GM18861 (cell line): ENCODE measurements at regions not wholly inside any gene's neighbourhood (a gene's known extent, or its start where the extent isn't known, plus 50 kb on each side); places are given as distances from the start of the nearest gene placed in this dataset.

Experiments
- ATAC-seq: cut with Tn5 transposase; IDR thresholded peaks from one replicate; pipeline ENCODE4 v1.9.1; 2021; ENCODE audit not compliant: unreplicated experiment

DNA sequence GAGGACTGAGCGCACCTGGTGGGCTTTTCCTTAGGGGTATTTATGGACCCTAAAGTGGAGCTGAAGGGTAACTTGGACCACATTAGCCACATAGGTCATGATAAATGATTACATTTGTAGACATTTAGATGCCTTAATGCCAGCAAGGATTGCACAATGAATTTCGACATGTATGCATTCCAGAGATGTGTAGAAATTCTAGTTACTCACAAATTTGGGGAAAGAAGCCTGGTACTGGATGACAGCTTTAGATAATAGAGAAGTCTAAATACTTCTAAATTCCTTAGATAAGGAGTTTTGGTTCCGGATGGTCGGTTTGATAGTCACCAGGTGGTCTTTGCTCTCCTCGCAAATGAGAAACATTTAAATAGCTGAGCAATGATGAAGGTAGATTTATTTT is 609.5 kb upstream of the PRKX start:
- no peak for ATAC-seq

DNA sequence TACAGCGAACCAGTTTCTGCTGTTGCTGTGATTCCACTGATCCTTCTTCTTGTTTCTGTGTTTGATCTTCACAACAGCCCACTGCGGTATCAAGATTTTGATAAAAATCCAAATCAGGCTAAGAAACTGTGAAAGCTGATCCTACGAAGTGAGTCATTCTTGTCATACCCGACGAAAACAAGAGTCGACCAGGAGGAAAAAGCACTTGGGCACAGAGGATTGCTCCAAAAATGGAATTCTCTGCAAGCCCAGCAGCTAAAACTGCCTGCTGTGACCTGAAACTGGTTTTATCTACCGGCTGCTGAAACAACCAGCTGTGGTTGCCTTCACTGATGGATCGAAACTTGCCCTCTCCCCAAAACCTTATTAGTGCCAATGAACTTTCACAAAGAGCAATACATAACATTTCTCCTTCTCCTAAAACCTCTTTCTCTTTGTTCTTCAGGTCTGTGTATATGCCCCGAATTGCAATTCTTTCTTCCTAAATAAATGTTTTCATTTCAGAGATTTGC is 607.0 kb upstream of the PRKX start:
- ATAC-seq: no peak

- no peak for ATAC-seq
Observed at GRCh38 chrX:4315891-4316290, 602.4 kb upstream of the PRKX start.

DNA sequence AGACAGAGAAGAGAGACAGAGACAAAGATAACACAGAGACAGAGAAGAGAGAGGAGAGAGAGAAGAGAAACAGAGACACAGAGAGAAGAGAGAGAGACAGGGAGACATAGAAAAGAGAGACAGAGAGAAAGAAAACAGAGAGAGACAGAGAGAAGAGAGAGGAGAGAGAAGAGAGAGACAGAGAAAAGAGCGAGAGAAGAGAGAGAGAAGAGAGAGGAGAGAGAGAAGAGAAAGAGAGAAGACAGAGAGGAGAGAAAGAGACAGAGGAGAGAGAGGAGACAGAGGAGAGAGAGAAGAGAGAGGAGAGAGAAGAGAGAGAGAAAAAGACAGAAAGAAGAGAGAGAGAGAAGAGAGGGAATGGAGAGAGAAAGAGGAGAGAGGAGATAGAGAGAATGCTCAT is 601.1 kb upstream of the PRKX start:
- ATAC-seq: no peak

GRCh38 chrX:4277122-4277521 is 563.7 kb upstream of the PRKX start:
- ATAC-seq: no peak

DNA sequence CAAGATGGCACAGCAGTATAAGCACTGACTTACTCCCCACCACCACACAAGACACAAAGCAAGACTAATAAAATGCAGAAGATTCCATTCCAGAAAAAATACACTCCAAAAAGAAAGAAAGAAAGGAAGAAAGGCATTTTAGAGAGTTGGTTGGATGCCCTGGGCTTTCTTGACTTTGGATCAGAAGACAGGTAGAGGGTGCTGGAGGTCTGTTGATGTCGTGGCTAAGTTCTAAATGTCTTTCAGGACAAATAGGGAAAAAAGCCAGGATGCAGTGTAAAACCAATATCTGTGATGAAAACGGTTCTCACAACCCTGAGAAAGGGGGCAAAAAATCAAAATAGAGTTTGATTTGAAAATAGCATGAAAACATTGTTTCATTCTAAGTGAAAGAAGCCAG is 555.2 kb upstream of the PRKX start:
- ATAC-seq: no peak

DNA sequence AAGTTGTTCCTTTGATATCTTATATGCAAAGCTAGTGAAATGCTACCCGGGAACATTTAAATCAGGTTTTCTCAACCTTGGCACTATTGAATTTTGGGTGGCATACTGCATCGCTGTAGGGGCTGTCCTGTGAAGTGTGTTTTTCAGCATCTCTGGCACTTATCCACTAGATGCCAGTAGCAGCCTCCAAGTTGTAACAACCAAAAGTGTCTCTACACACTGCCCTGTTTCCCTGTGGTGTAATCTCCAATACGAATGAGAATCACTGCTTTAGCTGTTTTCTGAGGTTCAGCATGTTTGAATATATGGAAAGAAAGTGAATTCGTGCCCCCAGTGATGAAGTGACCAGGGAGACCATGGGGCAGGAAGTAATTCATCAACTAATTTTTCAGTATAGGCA is 551.6 kb upstream of the PRKX start:
- ATAC-seq: no peak

GRCh38 chrX:4263030-4263803 is 549.8 kb upstream of the PRKX start:
- ATAC-seq: no peak

DNA sequence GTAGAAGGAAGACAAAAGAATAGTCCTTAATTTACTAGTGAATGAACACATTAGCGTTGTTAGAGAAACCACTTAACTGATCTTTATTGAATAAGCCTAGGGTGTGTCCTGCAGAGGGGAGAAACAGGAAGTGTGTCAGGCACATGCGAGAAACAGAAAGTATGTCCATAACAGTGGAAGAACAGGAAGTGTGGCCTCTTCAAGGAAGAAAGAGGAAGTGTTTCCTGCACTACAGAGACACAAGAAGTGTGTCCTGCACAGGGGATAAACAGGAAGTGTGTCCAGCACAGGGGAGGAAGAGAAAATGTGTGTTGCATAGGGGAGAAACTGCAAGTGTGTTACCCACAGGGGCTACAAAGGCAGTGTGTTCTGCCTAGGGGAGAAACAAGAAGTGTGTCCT is 539.6 kb upstream of the PRKX start:
- no peak for ATAC-seq

DNA sequence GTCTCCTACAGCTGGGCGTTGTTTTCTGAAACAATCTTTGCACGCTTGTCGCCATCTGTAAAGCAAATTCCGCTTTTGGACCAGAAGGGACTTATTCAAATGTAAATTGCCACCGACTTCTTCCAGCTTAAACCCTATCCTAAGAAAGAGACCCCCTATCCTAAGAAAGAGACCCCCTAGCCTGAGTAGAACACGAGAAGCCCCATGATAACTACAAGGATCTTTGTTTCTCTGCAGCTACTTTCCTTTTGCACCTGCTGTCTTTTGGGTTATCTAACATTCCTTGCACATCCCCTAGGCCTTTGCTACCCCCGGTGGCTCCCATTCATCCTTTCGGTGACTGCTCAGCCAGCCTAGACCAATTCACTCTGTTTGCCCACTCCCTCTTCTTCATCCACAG is 536.0 kb upstream of the PRKX start:
- no peak for ATAC-seq

GRCh38 chrX:4243759-4244158 is 530.3 kb upstream of the PRKX start:
- no peak for ATAC-seq

DNA sequence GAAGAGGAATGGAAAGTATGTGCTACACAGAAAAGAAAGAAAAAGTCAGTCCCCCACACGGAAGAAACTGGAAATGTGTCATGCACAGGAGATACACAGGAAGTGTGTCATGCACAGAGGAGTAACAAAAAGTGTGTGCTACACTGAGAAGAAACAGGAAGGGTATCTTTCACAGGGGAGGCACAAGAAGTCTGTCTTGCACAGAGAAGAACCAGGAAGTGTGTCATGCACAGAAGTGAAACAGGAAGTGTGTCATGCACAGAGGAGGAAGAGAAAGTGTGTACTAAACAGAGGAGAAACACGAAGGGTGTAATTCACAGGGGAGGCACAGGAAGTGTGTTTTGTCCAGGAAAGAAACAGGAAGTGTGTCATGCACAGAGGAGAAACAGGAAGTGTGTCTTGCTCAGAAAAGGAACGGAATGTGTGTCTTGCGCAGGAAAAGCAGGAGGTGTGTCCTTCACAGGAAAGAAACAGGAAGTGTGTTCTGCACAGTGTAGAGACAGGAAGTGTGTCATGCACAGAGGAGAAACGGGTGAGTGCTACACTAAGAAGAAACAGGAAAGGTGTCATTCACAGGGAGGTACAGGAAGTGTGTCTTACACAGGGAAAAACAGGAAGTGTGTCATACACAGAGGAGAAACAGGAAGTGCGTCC is 527.2 kb upstream of the PRKX start:
- no peak for ATAC-seq

GRCh38 chrX:4239650-4240540 is 526.4 kb upstream of the PRKX start:
- no peak for ATAC-seq

DNA sequence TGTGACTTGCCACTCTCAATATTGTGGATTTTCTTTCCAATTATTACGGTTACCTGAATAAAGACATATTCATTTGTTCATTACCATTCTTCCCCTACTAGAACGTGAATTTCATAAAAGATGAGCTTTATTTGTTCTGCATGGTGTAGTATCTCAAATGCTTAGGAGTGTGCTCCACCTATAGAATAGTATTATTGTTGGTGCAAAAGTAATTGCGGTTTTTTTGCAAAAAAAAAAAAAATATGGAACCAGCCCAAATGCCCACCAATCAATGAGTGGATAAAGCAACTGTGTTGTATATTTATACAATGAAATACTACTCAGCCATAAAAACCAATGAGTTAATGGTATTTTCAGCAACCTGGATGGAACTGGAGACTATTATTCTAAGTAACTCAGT is 525.5 kb upstream of the PRKX start:
- ATAC-seq: no peak

DNA sequence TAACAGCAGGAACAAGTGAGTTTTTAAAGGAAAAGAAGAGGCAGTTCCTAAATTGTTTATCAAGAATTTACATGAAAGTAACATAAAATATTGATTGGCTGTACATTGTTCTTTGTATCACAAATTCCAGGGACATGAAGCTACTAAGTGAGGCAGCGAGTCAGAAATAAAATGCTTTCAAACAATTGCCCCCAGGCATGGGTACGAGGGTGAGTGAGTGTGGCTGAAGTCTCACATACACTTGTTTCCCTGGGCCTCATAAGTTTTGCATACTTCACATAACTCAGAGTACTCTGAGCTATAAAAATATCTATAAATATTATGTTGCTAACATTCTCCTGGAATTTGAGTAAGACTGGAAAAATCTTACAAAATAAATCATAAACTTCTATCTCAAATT is 511.6 kb upstream of the PRKX start:
- ATAC-seq: no peak

DNA sequence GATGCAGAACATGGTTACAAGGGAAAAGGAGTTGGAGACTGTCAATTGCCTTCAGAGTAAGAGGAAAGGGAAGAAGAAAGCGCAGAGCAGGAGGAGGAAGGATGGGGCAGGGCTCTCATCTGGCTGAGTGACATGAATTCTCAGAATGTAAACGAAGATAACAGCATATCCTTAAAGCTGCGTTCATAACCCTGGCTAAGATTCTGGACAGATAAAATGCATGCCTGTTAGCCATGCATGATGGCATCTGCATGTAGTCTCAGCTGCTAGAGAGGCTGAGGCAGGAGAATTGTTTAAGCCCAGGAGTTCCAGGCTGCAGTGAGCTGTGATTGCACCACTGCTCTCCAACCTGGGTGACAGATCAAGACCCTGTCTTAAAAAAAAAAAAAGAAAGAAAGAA is 493.5 kb upstream of the PRKX start:
- ATAC-seq: no peak

- no peak for ATAC-seq
Observed at GRCh38 chrX:4197971-4198370, 484.5 kb upstream of the PRKX start.

DNA sequence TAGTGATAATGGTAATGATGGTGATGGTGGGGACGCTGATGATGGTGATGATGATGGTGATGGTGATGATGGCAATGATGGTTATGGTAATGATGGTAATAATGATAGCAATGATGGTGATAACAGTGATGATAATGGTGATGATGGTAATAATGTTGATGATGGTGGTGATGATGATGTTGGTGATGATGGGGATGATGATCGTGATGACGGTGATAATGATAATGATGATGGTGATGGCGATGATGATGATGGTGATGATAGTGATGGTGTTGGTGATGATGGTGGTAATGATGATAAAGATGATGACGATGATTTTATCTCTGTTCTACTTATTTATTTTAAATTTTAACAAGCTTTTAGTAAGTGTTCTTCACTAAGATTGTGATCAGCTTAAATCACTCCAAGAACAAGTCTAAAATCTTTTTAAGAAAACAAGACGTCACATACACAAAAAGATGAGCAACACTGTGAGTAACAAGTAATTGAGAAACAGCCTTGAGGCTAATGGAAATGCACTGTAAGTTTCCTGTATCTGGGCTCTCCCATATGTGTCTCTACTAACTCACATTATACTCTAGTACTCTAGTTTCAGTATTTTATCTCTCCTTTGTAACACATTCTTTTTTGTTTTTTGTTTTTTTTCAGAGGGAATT is 480.2 kb upstream of the PRKX start:
- ATAC-seq: no peak

- ATAC-seq: no peak
Observed at GRCh38 chrX:4186331-4186730, 472.9 kb upstream of the PRKX start.

DNA sequence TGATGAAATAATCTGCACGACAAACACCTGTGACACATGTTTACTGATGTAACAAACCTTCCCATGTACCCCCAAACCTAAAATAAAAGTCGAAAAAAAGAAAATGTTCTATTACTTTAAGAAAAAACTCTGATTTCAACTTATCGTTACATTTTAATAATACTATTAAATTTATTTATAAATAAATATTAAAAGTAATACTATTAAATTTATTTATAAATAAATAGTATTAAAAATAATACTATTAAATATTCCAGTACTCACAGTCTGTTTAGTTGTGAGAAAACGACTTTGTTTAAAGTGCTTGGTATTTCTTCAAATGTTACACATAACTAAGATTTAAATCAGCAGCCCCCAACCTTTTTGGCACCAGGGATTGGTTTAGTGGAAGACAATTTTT is 471.6 kb upstream of the PRKX start:
- ATAC-seq: no peak

- no peak for ATAC-seq
Observed at GRCh38 chrX:4182408-4182806, 469.0 kb upstream of the PRKX start.
